ENCODE measurements at regions not wholly inside any gene's neighbourhood (a gene's known extent, or its start where the extent isn't known, plus 50 kb on each side); places are given as distances from the start of the nearest gene placed in this dataset.
A peak's percentile ranks its signal among the peaks of the same experiment; 100 is the strongest.

- DNase-seq (ENCODE audit: low spot score): no peak
These were observed 1033.0 kb upstream of the ADGRL2 start for GRCh38 chr1:80767711-80768110.

- DNase-seq (ENCODE audit: low spot score): no peak
These were observed 1041.4 kb upstream of the ADGRL2 start for GRCh38 chr1:80759354-80759753.

GRCh38 chr1:80755944-80756343, 1044.8 kb upstream of the ADGRL2 start:
- DNase-seq (ENCODE audit: low spot score): no peak

GRCh38 chr1:80751204-80751603, 1049.5 kb upstream of the ADGRL2 start:
- no peak for DNase-seq (ENCODE audit: low spot score)

GRCh38 chr1:80731241-80731894, 1069.4 kb upstream of the ADGRL2 start:
- DNase-seq (ENCODE audit: low spot score): no peak

GRCh38 chr1:80722611-80723010, 1078.1 kb upstream of the ADGRL2 start:
- no peak for DNase-seq (ENCODE audit: low spot score)

- no peak for DNase-seq (ENCODE audit: low spot score)
These were observed 1094.2 kb upstream of the ADGRL2 start for GRCh38 chr1:80706526-80706925.

- no peak for DNase-seq (ENCODE audit: low spot score)
These were observed 1122.3 kb upstream of the ADGRL2 start for GRCh38 chr1:80678438-80678837.

- DNase-seq (ENCODE audit: low spot score): no peak
These were observed 1125.3 kb upstream of the ADGRL2 start for GRCh38 chr1:80675454-80675853.

- no peak for DNase-seq (ENCODE audit: low spot score)
These were observed 1126.7 kb upstream of the ADGRL2 start for GRCh38 chr1:80673935-80674597.

GRCh38 chr1:80668372-80668771, 1132.4 kb upstream of the ADGRL2 start:
- DNase-seq (ENCODE audit: low spot score): no peak

GRCh38 chr1:80666073-80666472, 1134.7 kb upstream of the ADGRL2 start:
- no peak for DNase-seq (ENCODE audit: low spot score)

- DNase-seq (ENCODE audit: low spot score): no peak
These were observed 1141.6 kb upstream of the ADGRL2 start for GRCh38 chr1:80659161-80659560.

GRCh38 chr1:80657707-80658106, 1143.0 kb upstream of the ADGRL2 start:
- DNase-seq (ENCODE audit: low spot score): no peak

- no peak for DNase-seq (ENCODE audit: low spot score)
These were observed 1143.6 kb upstream of the ADGRL2 start for GRCh38 chr1:80657044-80657643.

- peak; percentile 60 for DNase-seq (ENCODE audit: low spot score)
These were observed 1144.1 kb upstream of the ADGRL2 start for GRCh38 chr1:80656641-80657040.

- DNase-seq (ENCODE audit: low spot score): peak; percentile 40
These were observed 1144.6 kb upstream of the ADGRL2 start for GRCh38 chr1:80656014-80656636.

- no peak for DNase-seq (ENCODE audit: low spot score)
These were observed 1154.7 kb upstream of the ADGRL2 start for GRCh38 chr1:80646053-80646452.

GRCh38 chr1:80645621-80646020, 1155.1 kb upstream of the ADGRL2 start:
- no peak for DNase-seq (ENCODE audit: low spot score)

GRCh38 chr1:80640978-80641377, 1159.8 kb upstream of the ADGRL2 start:
- no peak for DNase-seq (ENCODE audit: low spot score)

GRCh38 chr1:80639777-80640533, 1160.8 kb upstream of the ADGRL2 start:
- DNase-seq (ENCODE audit: low spot score): no peak

- DNase-seq (ENCODE audit: low spot score): no peak
These were observed 1166.6 kb upstream of the ADGRL2 start for GRCh38 chr1:80633947-80634706.
